IMR-90 (cell line): ENCODE measurements at regions not wholly inside any gene's neighbourhood (a gene's known extent, or its start where the extent isn't known, plus 50 kb on each side); places are given as distances from the start of the nearest gene placed in this dataset.

Experiments used
- ATAC-seq: fragments of 200-7000 bp; cut with Tn5 transposase; 2 replicates; pipeline ENCODE4 v1.9.1; 2020; ENCODE audit warnings: low read depth, mild to moderate bottlenecking, moderate library complexity
- BruUV-seq: library from RNA; stranded (reverse); fragments of 400-500 nt; replicated peaks from 2 replicates; lab custom pipeline; 2021; lab: Mats Ljungman, UMichigan
- CTCF ChIA-PET: fragments of 300-600 bp; formaldehyde crosslinking; extraction: SDS; loops from one replicate; lab custom pipeline; 2021; ENCODE audit warnings: antibody characterized with exemption; lab: Yijun Ruan, JAX
- POLR2A ChIA-PET: fragments of 300-600 bp; sonication (Branson Sonifier 250); formaldehyde crosslinking; loops from one replicate; lab custom pipeline; 2022; ENCODE audit warnings: antibody characterized with exemption; ENCODE audit not compliant: unreplicated experiment; lab: Charles Lee
- DNase-seq: peaks from one replicate; pipeline ENCODE4 v3.0.0; 2013
- H2AFZ ChIP-seq: replicated peaks from 2 replicates; pipeline ENCODE3; 2013; ENCODE audit warnings: low read length, mild to moderate bottlenecking; ENCODE audit not compliant: poor library complexity
- H2AK5ac ChIP-seq: 2 replicates; pipeline ENCODE4 v1.6.1; 2013; ENCODE audit warnings: low read depth, low read length, inconsistent platforms
- H2AK9ac ChIP-seq: replicated peaks from 2 replicates; pipeline ENCODE3; 2013; ENCODE audit warnings: mild to moderate bottlenecking, low read depth, low read length, moderate library complexity; ENCODE audit not compliant: poor library complexity
- H2BK120ac ChIP-seq: 2 replicates; pipeline ENCODE4 v1.6.1; 2013; ENCODE audit warnings: low read depth, low read length, inconsistent platforms
- H2BK15ac ChIP-seq: 3 replicates; pipeline ENCODE4 v1.6.1; 2013; ENCODE audit warnings: low read depth, low read length, inconsistent platforms
- H2BK20ac ChIP-seq: 2 replicates; pipeline ENCODE4 v1.6.1; 2013; ENCODE audit warnings: low read depth, mild to moderate bottlenecking, inconsistent platforms, low read length, moderate library complexity
- H2BK5ac ChIP-seq: 2 replicates; pipeline ENCODE4 v1.6.1; 2013; ENCODE audit warnings: mild to moderate bottlenecking, low read depth, low read length, inconsistent platforms; ENCODE audit not compliant: poor library complexity, severe bottlenecking
- H3K14ac ChIP-seq: replicated peaks from 2 replicates; pipeline ENCODE4 v1.6.1; 2013; ENCODE audit warnings: low read depth, low read length, inconsistent platforms
- H3K18ac ChIP-seq: 2 replicates; pipeline ENCODE4 v1.6.1; 2013; ENCODE audit warnings: low read depth, low read length, control low read depth
- H3K23ac ChIP-seq: 2 replicates; pipeline ENCODE4 v1.6.1; 2013; ENCODE audit warnings: low read depth, low read length, inconsistent platforms
- H3K27ac ChIP-seq: 2 replicates; pipeline ENCODE4 v1.5.1; 2013; ENCODE audit warnings: mild to moderate bottlenecking, control low read depth, low read length; ENCODE audit not compliant: insufficient read depth
- H3K27me3 ChIP-seq: 2 replicates; pipeline ENCODE4 v1.6.1; 2013; ENCODE audit warnings: low read length; ENCODE audit not compliant: control insufficient read depth, insufficient read depth
- H3K36me3 ChIP-seq: 2 replicates; pipeline ENCODE4 v1.6.1; 2013; ENCODE audit warnings: low read length, mixed read lengths; ENCODE audit not compliant: control insufficient read depth, insufficient read depth
- H3K4ac ChIP-seq: 2 replicates; pipeline ENCODE4 v1.6.1; 2013; ENCODE audit warnings: low read depth, low read length, inconsistent platforms
- H3K4me1 ChIP-seq: 2 replicates; pipeline ENCODE4 v1.6.1; 2013; ENCODE audit warnings: low read length, mixed read lengths; ENCODE audit not compliant: control insufficient read depth, insufficient read depth
- H3K4me2 ChIP-seq: 2 replicates; pipeline ENCODE4 v1.6.1; 2013; ENCODE audit warnings: low read depth, mild to moderate bottlenecking, control low read depth, low read length, moderate library complexity
- H3K4me3 ChIP-seq: 2 replicates; pipeline ENCODE4 v1.5.1; 2013; ENCODE audit warnings: low read depth, mild to moderate bottlenecking, control low read depth, low read length, moderate library complexity; ENCODE audit not compliant: insufficient read depth
- H3K56ac ChIP-seq: 2 replicates; pipeline ENCODE4 v1.6.1; 2013; ENCODE audit warnings: low read length, inconsistent platforms; ENCODE audit not compliant: insufficient read depth; ENCODE audit errors: extremely low read depth
- H3K79me1 ChIP-seq, 2 experiments: 2 replicates each; pipeline ENCODE4 v1.6.1; 2013; ENCODE audit warnings: low read length in 2 of 2, inconsistent platforms in 1 of 2, low read depth in 1 of 2
- H3K9ac ChIP-seq: 2 replicates; pipeline ENCODE4 v1.6.1; 2013; ENCODE audit warnings: low read depth, low read length, control low read depth
- H3K9me1 ChIP-seq: 2 replicates; pipeline ENCODE4 v1.6.1; 2013; ENCODE audit warnings: low read length, inconsistent platforms; ENCODE audit not compliant: insufficient read depth
- H3K9me3 ChIP-seq: 2 replicates; pipeline ENCODE4 v1.6.1; 2013; ENCODE audit warnings: low read length; ENCODE audit not compliant: control insufficient read depth, insufficient read depth
- H4K20me1 ChIP-seq: 2 replicates; pipeline ENCODE4 v1.6.1; 2013; ENCODE audit warnings: low read length, inconsistent platforms; ENCODE audit not compliant: insufficient read depth
- H4K5ac ChIP-seq: 2 replicates; pipeline ENCODE4 v1.6.1; 2013; ENCODE audit warnings: mild to moderate bottlenecking, low read depth, low read length, control low read depth
- H4K8ac ChIP-seq, 2 experiments: 2 replicates each; pipeline ENCODE4 v1.6.1; 2013; ENCODE audit warnings: low read depth in 2 of 2, low read length in 2 of 2, control low read depth in 1 of 2, inconsistent platforms in 1 of 2
- H4K91ac ChIP-seq: 2 replicates; pipeline ENCODE4 v1.6.1; 2013; ENCODE audit warnings: low read depth, low read length, inconsistent platforms; ENCODE audit not compliant: insufficient read depth
- BHLHE40 ChIP-seq: fragments of 150-350 bp; IDR thresholded peaks from 2 replicates; pipeline ENCODE4 v1.6.1; 2016; ENCODE audit warnings: mild to moderate bottlenecking, low read depth, low read length
- CEBPB ChIP-seq: IDR thresholded peaks from 2 replicates; pipeline ENCODE4 v1.6.1; 2012; ENCODE audit warnings: low read depth, low read length, improper control_type of control experiment
- CHD1 ChIP-seq: IDR thresholded peaks from 2 replicates; pipeline ENCODE4 v1.6.1; 2012; ENCODE audit warnings: low read depth, low read length, improper control_type of control experiment
- CTCF ChIP-seq: conservative IDR thresholded peaks from 2 replicates; pipeline ENCODE4 v1.5.1; 2012; ENCODE audit warnings: mild to moderate bottlenecking, low read depth, low read length, improper control_type of control experiment
- ELK1 ChIP-seq: fragments of 150-350 bp; IDR thresholded peaks from 2 replicates; pipeline ENCODE4 v1.6.1; 2016; ENCODE audit warnings: low read depth, mild to moderate bottlenecking, low read length, moderate library complexity, borderline replicate concordance
- FOS ChIP-seq: fragments of 150-350 bp; IDR thresholded peaks from 2 replicates; pipeline ENCODE4 v1.6.1; 2016; ENCODE audit warnings: low read depth, low read length
- MAFK ChIP-seq: IDR thresholded peaks from 2 replicates; pipeline ENCODE4 v1.6.1; 2012; ENCODE audit warnings: low read depth, low read length, improper control_type of control experiment
- MAZ ChIP-seq: IDR thresholded peaks from 2 replicates; pipeline ENCODE4 v1.6.1; 2012; ENCODE audit warnings: low read depth, mild to moderate bottlenecking, low read length, improper control_type of control experiment, moderate library complexity, borderline replicate concordance
- MXI1 ChIP-seq: IDR thresholded peaks from 2 replicates; pipeline ENCODE4 v1.6.1; 2012; ENCODE audit warnings: low read depth, mild to moderate bottlenecking, low read length, moderate library complexity, borderline replicate concordance
- NFE2L2 ChIP-seq: fragments of 150-350 bp; IDR thresholded peaks from 2 replicates; pipeline ENCODE4 v1.6.1; 2016; ENCODE audit warnings: low read depth, mild to moderate bottlenecking, low read length
- POLR2A ChIP-seq: IDR thresholded peaks from 2 replicates; pipeline ENCODE4 v1.6.1; 2012; ENCODE audit warnings: mild to moderate bottlenecking, low read depth, low read length
- RAD21 ChIP-seq: IDR thresholded peaks from 2 replicates; pipeline ENCODE4 v1.6.1; 2012; ENCODE audit warnings: low read length, improper control_type of control experiment
- RCOR1 ChIP-seq: IDR thresholded peaks from 2 replicates; pipeline ENCODE4 v1.6.1; 2012; ENCODE audit warnings: mild to moderate bottlenecking, low read length, improper control_type of control experiment; ENCODE audit not compliant: insufficient replicate concordance
- RFX5 ChIP-seq: IDR thresholded peaks from 2 replicates; pipeline ENCODE4 v1.8.0; 2012; ENCODE audit warnings: low read depth, mild to moderate bottlenecking, low read length, moderate library complexity
- SMC3 ChIP-seq: fragments of 150-350 bp; IDR thresholded peaks from 2 replicates; pipeline ENCODE4 v1.6.1; 2016; ENCODE audit warnings: low read depth, mild to moderate bottlenecking, antibody characterized with exemption, low read length, moderate library complexity
- USF2 ChIP-seq: fragments of 150-350 bp; IDR thresholded peaks from 2 replicates; pipeline ENCODE4 v1.6.1; 2017; ENCODE audit warnings: mild to moderate bottlenecking, antibody characterized with exemption, low read length, low read depth
- WGBS, 2 experiments: methylation state at CpG; one replicate each; pipeline versions ENCODE4 v1.1.5 to v1.1.7; 2013; ENCODE audit warnings: missing lambda C conversion rate in 2 of 2; ENCODE audit not compliant: insufficient read length in 1 of 2; ENCODE audit errors: extremely low coverage in 2 of 2; 5-methylcytosine and 5-hydroxymethylcytosine counted together
- dilution Hi-C: fragments of 300-500 bp; cut with HindIII; formaldehyde crosslinking; loops from one replicate; pipeline ENCODE4 v1.14.3; 2018; ENCODE audit warnings: low sequenced_read_pairs; ENCODE audit not compliant: unreplicated experiment
- in situ Hi-C: fragments of 300-500 bp; cut with MboI; formaldehyde crosslinking; loops from 3 replicates; pipeline ENCODE4 v1.14.3; 2019; ENCODE audit warnings: low sequenced_read_pairs, inconsistent platforms, mixed read lengths
- intact Hi-C: fragments of 100-400 bp; cut with micrococcal nuclease; formaldehyde crosslinking; loops from 2 replicates; pipeline ENCODE4 v1.10.0; 2022

- no peaks in the 10 kb centered on the region for H3K79me1 ChIP-seq
- H3K27me3 ChIP-seq = no peaks in the 10 kb centered on the region
- H3K4ac ChIP-seq = no peak overlapping the region
- in situ Hi-C loops = no loop called here
- intact Hi-C loops = no loop called here
- no peaks in the 10 kb centered on the region for H4K20me1 ChIP-seq
- no peak overlapping the region for H3K23ac ChIP-seq
- no TSS peak for BruUV-seq
- H3K14ac ChIP-seq = no peak overlapping the region
- no peaks in the 10 kb centered on the region for H3K4me1 ChIP-seq
- DNase-seq = no peak
- H3K18ac ChIP-seq = no peak overlapping the region
- H3K9me3 ChIP-seq = peaks cover 6% of the 10 kb centered on the region
- no peak overlapping the region for H3K4me2 ChIP-seq
- H2BK5ac ChIP-seq = no peak overlapping the region
- no peaks in the 10 kb centered on the region for H3K9me1 ChIP-seq
- WGBS, 2 experiments = no CpG with 5 or more reads among the region's 1 CpG
- H2AFZ ChIP-seq = no peak overlapping the region
- H2BK20ac ChIP-seq = no peak overlapping the region
- H2AK5ac ChIP-seq = no peak overlapping the region
- dilution Hi-C loops = no loop called here
- no peak overlapping the region for H4K91ac ChIP-seq
- no peak overlapping the region for H2BK120ac ChIP-seq
- no peak overlapping the region for H2BK15ac ChIP-seq
- H4K5ac ChIP-seq = no peak overlapping the region
- no peak overlapping the region for H3K56ac ChIP-seq
- no peak overlapping the region for H3K9ac ChIP-seq
- ChIA-PET POLR2A (no interaction called here), CTCF (no interaction called here)
- no peak overlapping the region for H3K27ac ChIP-seq
- H3K4me3 ChIP-seq = no peak overlapping the region
- TF ChIP-seq CEBPB (no peak), NFE2L2 (no peak), POLR2A (no peak), FOS (no peak), MAFK (no peak), RFX5 (no peak), BHLHE40 (no peak), USF2 (no peak), ELK1 (no peak), RAD21 (no peak), RCOR1 (no peak), CHD1 (no peak), SMC3 (no peak), CTCF (no peak), MXI1 (no peak), MAZ (no peak)
- no peak overlapping the region for H2AK9ac ChIP-seq
- no peaks in the 10 kb centered on the region for H3K36me3 ChIP-seq
- no peak for ATAC-seq
- H4K8ac ChIP-seq = no peak overlapping the region
Measured at GRCh38 chr3:192013110-192013509, 552.1 kb downstream of the PYDC2 start.
